ENCODE measurements at regions not wholly inside any gene's neighbourhood (a gene's known extent, or its start where the extent isn't known, plus 50 kb on each side); places are given as distances from the start of the nearest gene placed in this dataset.
"Not testable (repeated sequence)": the region's sequence is repeated elsewhere in the genome, so short reads cannot be mapped to it uniquely, and the experiment has no call there.

GRCh38 chr5:42989190-42989589 lies 50.9 kb downstream of the ANXA2R start:
- DNase-seq: no peak
- in situ Hi-C loops (cut with MboI; ENCODE audit: low pct_unique_long_range_greater_than_20kb, low sequenced_read_pairs): no loop called here

GRCh38 chr5:42988568-42988967 lies 51.6 kb downstream of the ANXA2R start:
- in situ Hi-C loops (cut with MboI; ENCODE audit: low pct_unique_long_range_greater_than_20kb, low sequenced_read_pairs): no loop called here
- DNase-seq: no peak

- in situ Hi-C loops (cut with MboI; ENCODE audit: low pct_unique_long_range_greater_than_20kb, low sequenced_read_pairs): no loop called here
- no peak for DNase-seq
Observed at GRCh38 chr5:42985129-42986037, 54.7 kb downstream of the ANXA2R start.

- in situ Hi-C loops (cut with MboI; ENCODE audit: low pct_unique_long_range_greater_than_20kb, low sequenced_read_pairs): no loop called here
- DNase-seq: no peak
Observed at GRCh38 chr5:42984307-42984706, 55.8 kb downstream of the ANXA2R start.

- DNase-seq: peak; percentile 44
- in situ Hi-C loops (cut with MboI; ENCODE audit: low pct_unique_long_range_greater_than_20kb, low sequenced_read_pairs): no loop called here
Observed at GRCh38 chr5:42982107-42982622, 58.0 kb downstream of the ANXA2R start.

- DNase-seq; in situ Hi-C loops (cut with MboI; ENCODE audit: low pct_unique_long_range_greater_than_20kb, low sequenced_read_pairs): not testable (repeated sequence)
Observed at GRCh38 chr5:42981417-42982106, 58.6 kb downstream of the ANXA2R start.

GRCh38 chr5:42981015-42981414 lies 59.1 kb downstream of the ANXA2R start:
- DNase-seq; in situ Hi-C loops (cut with MboI; ENCODE audit: low pct_unique_long_range_greater_than_20kb, low sequenced_read_pairs): not testable (repeated sequence)

- in situ Hi-C loops (cut with MboI; ENCODE audit: low pct_unique_long_range_greater_than_20kb, low sequenced_read_pairs): not testable (repeated sequence)
Observed at GRCh38 chr5:42980391-42980790, 59.7 kb downstream of the ANXA2R start.

GRCh38 chr5:42979242-42979641 lies 60.9 kb downstream of the ANXA2R start:
- in situ Hi-C loops (cut with MboI; ENCODE audit: low pct_unique_long_range_greater_than_20kb, low sequenced_read_pairs); DNase-seq: not testable (repeated sequence)

More at GRCh38 chr5:42980391-42980790, 59.7 kb downstream of the ANXA2R start:
- not testable (repeated sequence) for DNase-seq

- in situ Hi-C loops (cut with MboI; ENCODE audit: low pct_unique_long_range_greater_than_20kb, low sequenced_read_pairs): no loop called here
- DNase-seq: no peak
Observed at GRCh38 chr5:42974536-42974935, 65.6 kb downstream of the ANXA2R start.

GRCh38 chr5:42970636-42971559 lies 69.2 kb downstream of the ANXA2R start:
- in situ Hi-C loops (cut with MboI; ENCODE audit: low pct_unique_long_range_greater_than_20kb, low sequenced_read_pairs): no loop called here
- no peak for DNase-seq

- in situ Hi-C loops (cut with MboI; ENCODE audit: low pct_unique_long_range_greater_than_20kb, low sequenced_read_pairs): no loop called here
- no peak for DNase-seq
Observed at GRCh38 chr5:42965934-42966333, 74.2 kb downstream of the ANXA2R start.

GRCh38 chr5:42963412-42963811 lies 76.7 kb downstream of the ANXA2R start:
- in situ Hi-C loops (cut with MboI; ENCODE audit: low pct_unique_long_range_greater_than_20kb, low sequenced_read_pairs): no loop called here
- no peak for DNase-seq

GRCh38 chr5:42962124-42962523 lies 78.0 kb downstream of the ANXA2R start:
- in situ Hi-C loops (cut with MboI; ENCODE audit: low pct_unique_long_range_greater_than_20kb, low sequenced_read_pairs): no loop called here
- no peak for DNase-seq

GRCh38 chr5:42960506-42960905 lies 79.6 kb downstream of the ANXA2R start:
- in situ Hi-C loops (cut with MboI; ENCODE audit: low pct_unique_long_range_greater_than_20kb, low sequenced_read_pairs): no loop called here
- no peak for DNase-seq

GRCh38 chr5:42956551-42956950 lies 83.6 kb downstream of the ANXA2R start:
- DNase-seq: no peak
- in situ Hi-C loops (cut with MboI; ENCODE audit: low pct_unique_long_range_greater_than_20kb, low sequenced_read_pairs): no loop called here

GRCh38 chr5:42953041-42953440 lies 87.1 kb downstream of the ANXA2R start:
- in situ Hi-C loops (cut with MboI; ENCODE audit: low pct_unique_long_range_greater_than_20kb, low sequenced_read_pairs): no loop called here
- DNase-seq: no peak

GRCh38 chr5:42952578-42952974 lies 87.5 kb downstream of the ANXA2R start:
- DNase-seq: no peak

GRCh38 chr5:42951293-42951840 lies 88.8 kb downstream of the ANXA2R start:
- in situ Hi-C loops (cut with MboI; ENCODE audit: low pct_unique_long_range_greater_than_20kb, low sequenced_read_pairs): no loop called here
- no peak for DNase-seq

More at GRCh38 chr5:42952578-42952974, 87.5 kb downstream of the ANXA2R start:
- in situ Hi-C loops (cut with MboI; ENCODE audit: low pct_unique_long_range_greater_than_20kb, low sequenced_read_pairs): no loop called here
